ENCODE measurements at regions not wholly inside any gene's neighbourhood (a gene's known extent, or its start where the extent isn't known, plus 50 kb on each side); places are given as distances from the start of the nearest gene placed in this dataset.

DNA sequence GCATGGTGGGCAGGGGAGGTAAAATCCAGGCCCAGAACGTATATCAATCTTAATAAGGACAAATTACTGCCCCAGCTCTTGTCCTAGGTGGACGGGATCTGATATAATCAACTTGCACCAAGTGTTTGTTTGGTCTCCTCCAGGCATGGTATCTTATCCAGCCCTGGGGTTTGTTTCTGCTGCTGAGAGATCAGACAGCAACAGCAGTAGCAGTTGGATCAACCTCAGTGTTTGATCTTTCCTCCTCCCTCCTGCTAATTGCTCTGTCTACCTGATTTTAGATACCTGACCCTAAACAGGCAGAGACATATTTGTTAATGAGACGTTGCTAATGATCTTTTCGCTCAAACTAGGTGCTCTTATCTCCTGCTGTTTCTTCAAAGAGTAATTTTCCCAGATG is 100.4 kb upstream of the BACH2 start:
- TF ChIP-seq, protein P1, sequence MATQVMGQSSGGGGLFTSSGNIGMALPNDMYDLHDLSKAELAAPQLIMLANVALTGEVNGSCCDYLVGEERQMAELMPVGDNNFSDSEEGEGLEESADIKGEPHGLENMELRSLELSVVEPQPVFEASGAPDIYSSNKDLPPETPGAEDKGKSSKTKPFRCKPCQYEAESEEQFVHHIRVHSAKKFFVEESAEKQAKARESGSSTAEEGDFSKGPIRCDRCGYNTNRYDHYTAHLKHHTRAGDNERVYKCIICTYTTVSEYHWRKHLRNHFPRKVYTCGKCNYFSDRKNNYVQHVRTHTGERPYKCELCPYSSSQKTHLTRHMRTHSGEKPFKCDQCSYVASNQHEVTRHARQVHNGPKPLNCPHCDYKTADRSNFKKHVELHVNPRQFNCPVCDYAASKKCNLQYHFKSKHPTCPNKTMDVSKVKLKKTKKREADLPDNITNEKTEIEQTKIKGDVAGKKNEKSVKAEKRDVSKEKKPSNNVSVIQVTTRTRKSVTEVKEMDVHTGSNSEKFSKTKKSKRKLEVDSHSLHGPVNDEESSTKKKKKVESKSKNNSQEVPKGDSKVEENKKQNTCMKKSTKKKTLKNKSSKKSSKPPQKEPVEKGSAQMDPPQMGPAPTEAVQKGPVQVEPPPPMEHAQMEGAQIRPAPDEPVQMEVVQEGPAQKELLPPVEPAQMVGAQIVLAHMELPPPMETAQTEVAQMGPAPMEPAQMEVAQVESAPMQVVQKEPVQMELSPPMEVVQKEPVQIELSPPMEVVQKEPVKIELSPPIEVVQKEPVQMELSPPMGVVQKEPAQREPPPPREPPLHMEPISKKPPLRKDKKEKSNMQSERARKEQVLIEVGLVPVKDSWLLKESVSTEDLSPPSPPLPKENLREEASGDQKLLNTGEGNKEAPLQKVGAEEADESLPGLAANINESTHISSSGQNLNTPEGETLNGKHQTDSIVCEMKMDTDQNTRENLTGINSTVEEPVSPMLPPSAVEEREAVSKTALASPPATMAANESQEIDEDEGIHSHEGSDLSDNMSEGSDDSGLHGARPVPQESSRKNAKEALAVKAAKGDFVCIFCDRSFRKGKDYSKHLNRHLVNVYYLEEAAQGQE (IDR thresholded peaks at IDR 0.05; ENCODE audit: insufficient replicate concordance, low read depth): no peak
- TF ChIP-seq GABPA (IDR thresholded peaks at IDR 0.05; ENCODE audit: low read depth) (no peak), POLR2AphosphoS5 (IDR thresholded peaks at IDR 0.05; ENCODE audit: low read depth) (no peak), SPI1 (IDR thresholded peaks at IDR 0.05; ENCODE audit: borderline replicate concordance, low read depth) (no peak)
- TF ChIP-seq, protein P2, sequence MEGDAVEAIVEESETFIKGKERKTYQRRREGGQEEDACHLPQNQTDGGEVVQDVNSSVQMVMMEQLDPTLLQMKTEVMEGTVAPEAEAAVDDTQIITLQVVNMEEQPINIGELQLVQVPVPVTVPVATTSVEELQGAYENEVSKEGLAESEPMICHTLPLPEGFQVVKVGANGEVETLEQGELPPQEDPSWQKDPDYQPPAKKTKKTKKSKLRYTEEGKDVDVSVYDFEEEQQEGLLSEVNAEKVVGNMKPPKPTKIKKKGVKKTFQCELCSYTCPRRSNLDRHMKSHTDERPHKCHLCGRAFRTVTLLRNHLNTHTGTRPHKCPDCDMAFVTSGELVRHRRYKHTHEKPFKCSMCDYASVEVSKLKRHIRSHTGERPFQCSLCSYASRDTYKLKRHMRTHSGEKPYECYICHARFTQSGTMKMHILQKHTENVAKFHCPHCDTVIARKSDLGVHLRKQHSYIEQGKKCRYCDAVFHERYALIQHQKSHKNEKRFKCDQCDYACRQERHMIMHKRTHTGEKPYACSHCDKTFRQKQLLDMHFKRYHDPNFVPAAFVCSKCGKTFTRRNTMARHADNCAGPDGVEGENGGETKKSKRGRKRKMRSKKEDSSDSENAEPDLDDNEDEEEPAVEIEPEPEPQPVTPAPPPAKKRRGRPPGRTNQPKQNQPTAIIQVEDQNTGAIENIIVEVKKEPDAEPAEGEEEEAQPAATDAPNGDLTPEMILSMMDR (IDR thresholded peaks at IDR 0.05; ENCODE audit: insufficient read depth, low read length): no peak
- H3K4me3 ChIP-seq (replicated peaks; ENCODE audit: insufficient read depth, low read length): no peak overlapping the region
- DNase-seq (ENCODE audit: low read depth in 1 of 2, low spot score in 1 of 2): no peak
- no peak overlapping the region for H3K27ac ChIP-seq (replicated peaks)
- H3K27me3 ChIP-seq (ENCODE audit: insufficient read depth, poor library complexity, severe bottlenecking): no peaks in the 10 kb centered on the region

DNA sequence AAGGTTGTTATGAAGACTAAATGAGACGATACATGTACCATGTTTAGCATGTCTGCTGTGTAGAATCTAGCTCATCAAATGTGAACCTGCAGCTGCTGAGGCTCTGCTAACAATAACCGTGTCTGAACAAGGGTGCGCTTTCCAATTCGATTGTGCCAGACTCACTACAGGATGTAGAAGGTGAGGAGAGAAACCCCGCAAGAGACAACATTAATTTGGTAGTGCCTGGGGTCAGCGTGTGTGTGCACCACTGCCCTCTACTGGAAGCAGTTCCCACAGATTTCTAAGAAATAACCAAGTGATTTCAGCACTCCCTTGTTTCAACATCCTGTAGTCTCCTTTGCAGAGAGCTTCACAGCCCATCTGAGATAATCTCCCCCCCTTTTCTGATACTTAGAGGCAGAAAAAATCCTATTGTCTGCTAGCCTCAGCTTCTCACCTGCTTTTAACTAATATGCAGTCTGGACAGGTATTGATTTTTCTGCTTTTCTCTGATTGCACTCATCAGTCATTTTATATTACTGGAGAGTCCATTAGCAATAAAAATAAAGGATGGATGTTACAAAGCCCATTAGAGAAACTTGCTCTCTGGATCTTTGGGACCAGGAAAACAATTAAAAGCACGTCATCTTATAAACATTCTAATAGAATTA is 96.7 kb upstream of the BACH2 start:
- Histone ChIP-seq H3K27ac (replicated peaks) (no peak overlapping the region), H3K4me3 (replicated peaks; ENCODE audit: insufficient read depth, low read length) (no peak overlapping the region), H3K27me3 (ENCODE audit: insufficient read depth, poor library complexity, severe bottlenecking) (no peaks in the 10 kb centered on the region)
- DNase-seq (ENCODE audit: low read depth in 1 of 2, low spot score in 1 of 2): peak; percentile 16 to 66
- no peak for TF ChIP-seq GABPA (IDR thresholded peaks at IDR 0.05; ENCODE audit: low read depth)
- TF ChIP-seq, protein P2 (IDR thresholded peaks at IDR 0.05; ENCODE audit: insufficient read depth, low read length): peak; percentile 62

DNA sequence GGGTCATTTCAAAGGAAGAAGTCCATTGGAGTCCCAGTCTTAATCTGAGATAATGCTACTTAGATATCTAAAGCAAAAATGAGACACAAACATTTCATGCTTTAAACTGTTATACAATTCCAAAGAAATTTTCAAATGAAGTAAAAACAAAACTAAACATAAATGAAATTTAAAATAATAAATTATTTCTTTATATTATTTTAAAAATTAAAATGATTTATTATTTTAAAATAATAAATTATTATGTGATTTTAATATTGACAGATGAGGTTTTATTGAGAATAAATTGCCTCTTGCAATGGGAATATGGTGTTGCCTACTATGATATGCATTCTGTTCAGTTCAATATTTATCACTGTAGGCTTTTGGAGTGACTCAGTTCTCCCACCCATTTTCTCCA is 93.7 kb upstream of the BACH2 start:
- H3K27ac ChIP-seq (replicated peaks): no peak overlapping the region
- no peak for DNase-seq (ENCODE audit: low read depth in 1 of 2, low spot score in 1 of 2)
- TF ChIP-seq POLR2AphosphoS5 (IDR thresholded peaks at IDR 0.05; ENCODE audit: low read depth) (no peak), GABPA (IDR thresholded peaks at IDR 0.05; ENCODE audit: low read depth) (no peak), SPI1 (IDR thresholded peaks at IDR 0.05; ENCODE audit: borderline replicate concordance, low read depth) (no peak)
- TF ChIP-seq, protein P1 (IDR thresholded peaks at IDR 0.05; ENCODE audit: insufficient replicate concordance, low read depth): no peak
- TF ChIP-seq, protein P2 (IDR thresholded peaks at IDR 0.05; ENCODE audit: insufficient read depth, low read length): no peak
- no peaks in the 10 kb centered on the region for H3K27me3 ChIP-seq (ENCODE audit: insufficient read depth, poor library complexity, severe bottlenecking)
- H3K4me3 ChIP-seq (replicated peaks; ENCODE audit: insufficient read depth, low read length): no peak overlapping the region

DNA sequence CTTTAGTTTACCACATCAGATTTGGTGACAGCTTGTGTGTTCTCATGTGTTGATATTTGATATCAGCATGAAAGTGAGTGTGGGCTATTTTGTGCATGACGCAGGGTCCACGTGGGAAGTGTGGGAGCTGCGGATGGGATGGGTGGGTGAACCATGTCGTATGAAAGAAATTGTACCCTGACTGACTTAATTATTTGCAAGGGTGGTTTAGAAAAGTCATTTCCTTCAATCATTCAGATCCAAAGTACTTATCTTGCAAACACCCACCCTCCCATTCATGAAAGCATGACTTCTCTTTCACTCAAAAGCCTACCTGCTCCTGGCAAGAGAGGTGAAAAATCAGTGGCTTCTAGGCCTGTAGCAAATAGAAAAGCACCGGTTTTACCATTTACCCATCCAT is 91.8 kb upstream of the BACH2 start:
- DNase-seq (ENCODE audit: low read depth in 1 of 2, low spot score in 1 of 2): no peak
- H3K27me3 ChIP-seq (ENCODE audit: insufficient read depth, poor library complexity, severe bottlenecking): no peaks in the 10 kb centered on the region
- TF ChIP-seq, protein P1 (IDR thresholded peaks at IDR 0.05; ENCODE audit: insufficient replicate concordance, low read depth): no peak
- TF ChIP-seq SPI1 (IDR thresholded peaks at IDR 0.05; ENCODE audit: borderline replicate concordance, low read depth): no peak
- no peak for TF ChIP-seq POLR2AphosphoS5 (IDR thresholded peaks at IDR 0.05; ENCODE audit: low read depth)
- TF ChIP-seq GABPA (IDR thresholded peaks at IDR 0.05; ENCODE audit: low read depth): no peak
- TF ChIP-seq, protein P2 (IDR thresholded peaks at IDR 0.05; ENCODE audit: insufficient read depth, low read length): no peak
- no peak overlapping the region for H3K4me3 ChIP-seq (replicated peaks; ENCODE audit: insufficient read depth, low read length)
- no peak overlapping the region for H3K27ac ChIP-seq (replicated peaks)
